Dedifferentiated amniotic fluid mesenchymal stem cell (primary cell): ENCODE measurements at regions not wholly inside any gene's neighbourhood (a gene's known extent, or its start where the extent isn't known, plus 50 kb on each side); places are given as distances from the start of the nearest gene placed in this dataset.
"Not testable (repeated sequence)": the region's sequence is repeated elsewhere in the genome, so short reads cannot be mapped to it uniquely, and the experiment has no call there.

Source experiments
- DNase-seq: peaks from one replicate; pipeline ENCODE4 v3.0.0-alpha.2; 2016; ENCODE audit errors: extremely low spot score

- DNase-seq: no peak
These were observed 155.9 kb downstream of the OXSM start for GRCh38 chr3:25945836-25946235.

GRCh38 chr3:25952133-25952532 is 162.2 kb downstream of the OXSM start:
- DNase-seq: no peak

GRCh38 chr3:25957026-25957425 is 167.1 kb downstream of the OXSM start:
- DNase-seq: no peak

GRCh38 chr3:25960776-25961175 is 170.9 kb downstream of the OXSM start:
- no peak for DNase-seq

- DNase-seq: no peak
These were observed 172.4 kb downstream of the OXSM start for GRCh38 chr3:25962255-25962654.

- DNase-seq: no peak
These were observed 174.3 kb downstream of the OXSM start for GRCh38 chr3:25964141-25964540.

GRCh38 chr3:25967385-25967784 is 177.5 kb downstream of the OXSM start:
- DNase-seq: no peak

- DNase-seq: no peak
These were observed 181.8 kb downstream of the OXSM start for GRCh38 chr3:25971736-25972135.

- no peak for DNase-seq
These were observed 183.2 kb downstream of the OXSM start for GRCh38 chr3:25973122-25973521.

- no peak for DNase-seq
These were observed 192.9 kb downstream of the OXSM start for GRCh38 chr3:25982756-25983155.

- DNase-seq: no peak
These were observed 195.7 kb downstream of the OXSM start for GRCh38 chr3:25985621-25986020.

- no peak for DNase-seq
These were observed 202.7 kb downstream of the OXSM start for GRCh38 chr3:25992606-25993005.

- DNase-seq: no peak
These were observed 214.3 kb downstream of the OXSM start for GRCh38 chr3:26004172-26004571.

- no peak for DNase-seq
These were observed 221.4 kb downstream of the OXSM start for GRCh38 chr3:26011276-26011675.

- DNase-seq: no peak
These were observed 222.4 kb downstream of the OXSM start for GRCh38 chr3:26012241-26012745.

GRCh38 chr3:26015752-26016151 is 225.9 kb downstream of the OXSM start:
- no peak for DNase-seq

GRCh38 chr3:26018889-26019288 is 229.0 kb downstream of the OXSM start:
- DNase-seq: no peak

- not testable (repeated sequence) for DNase-seq
These were observed 234.3 kb downstream of the OXSM start for GRCh38 chr3:26024206-26024605.

- DNase-seq: no peak
These were observed 239.4 kb downstream of the OXSM start for GRCh38 chr3:26029321-26029720.

- not testable (repeated sequence) for DNase-seq
These were observed 252.2 kb downstream of the OXSM start for GRCh38 chr3:26042126-26042525.

- no peak for DNase-seq
These were observed 260.1 kb downstream of the OXSM start for GRCh38 chr3:26049951-26050350.

- no peak for DNase-seq
These were observed 260.9 kb downstream of the OXSM start for GRCh38 chr3:26050776-26051175.

- DNase-seq: no peak
These were observed 269.0 kb downstream of the OXSM start for GRCh38 chr3:26058901-26059321.

GRCh38 chr3:26061947-26062346 is 272.1 kb downstream of the OXSM start:
- no peak for DNase-seq

GRCh38 chr3:26064297-26064696 is 274.4 kb downstream of the OXSM start:
- no peak for DNase-seq
